GM21723 (cell line): ENCODE measurements at regions not wholly inside any gene's neighbourhood (a gene's known extent, or its start where the extent isn't known, plus 50 kb on each side); places are given as distances from the start of the nearest gene placed in this dataset.

Experiments used
- ATAC-seq: cut with Tn5 transposase; IDR thresholded peaks from one replicate; pipeline ENCODE4 v1.9.1; 2021; ENCODE audit warnings: mild to moderate bottlenecking, moderate library complexity; ENCODE audit not compliant: unreplicated experiment

GRCh38 chr12:110972866-110973265 lies 52.5 kb upstream of the MYL2 start:
- no peak for ATAC-seq

GRCh38 chr12:110971936-110972335 lies 51.6 kb upstream of the MYL2 start:
- no peak for ATAC-seq

- no peak for ATAC-seq
These were observed 51.0 kb upstream of the MYL2 start for GRCh38 chr12:110971189-110971920.
